Choroid plexus epithelial cell (primary cell): ENCODE measurements at regions not wholly inside any gene's neighbourhood (a gene's known extent, or its start where the extent isn't known, plus 50 kb on each side); places are given as distances from the start of the nearest gene placed in this dataset.
A peak's percentile ranks its signal among the peaks of the same experiment; 100 is the strongest.
"Not testable (repeated sequence)": the region's sequence is repeated elsewhere in the genome, so short reads cannot be mapped to it uniquely, and the experiment has no call there.

Source experiments
- DNase-seq: peaks from one replicate; pipeline ENCODE4 v3.0.0-alpha.2; 2010; ENCODE audit warnings: low read depth
- H3K4me3 ChIP-seq: 2 replicates; pipeline ENCODE4 v1.5.1; 2011; ENCODE audit warnings: low read depth, mild to moderate bottlenecking, control low read depth, low read length, moderate library complexity
- TF ChIP-seq, protein P1 (sequence below): conservative IDR thresholded peaks from 2 replicates; pipeline ENCODE4 v1.5.1; 2011; ENCODE audit warnings: low read depth, mild to moderate bottlenecking, control low read depth, inconsistent platforms, low read length, moderate library complexity

- TF ChIP-seq, protein P1, sequence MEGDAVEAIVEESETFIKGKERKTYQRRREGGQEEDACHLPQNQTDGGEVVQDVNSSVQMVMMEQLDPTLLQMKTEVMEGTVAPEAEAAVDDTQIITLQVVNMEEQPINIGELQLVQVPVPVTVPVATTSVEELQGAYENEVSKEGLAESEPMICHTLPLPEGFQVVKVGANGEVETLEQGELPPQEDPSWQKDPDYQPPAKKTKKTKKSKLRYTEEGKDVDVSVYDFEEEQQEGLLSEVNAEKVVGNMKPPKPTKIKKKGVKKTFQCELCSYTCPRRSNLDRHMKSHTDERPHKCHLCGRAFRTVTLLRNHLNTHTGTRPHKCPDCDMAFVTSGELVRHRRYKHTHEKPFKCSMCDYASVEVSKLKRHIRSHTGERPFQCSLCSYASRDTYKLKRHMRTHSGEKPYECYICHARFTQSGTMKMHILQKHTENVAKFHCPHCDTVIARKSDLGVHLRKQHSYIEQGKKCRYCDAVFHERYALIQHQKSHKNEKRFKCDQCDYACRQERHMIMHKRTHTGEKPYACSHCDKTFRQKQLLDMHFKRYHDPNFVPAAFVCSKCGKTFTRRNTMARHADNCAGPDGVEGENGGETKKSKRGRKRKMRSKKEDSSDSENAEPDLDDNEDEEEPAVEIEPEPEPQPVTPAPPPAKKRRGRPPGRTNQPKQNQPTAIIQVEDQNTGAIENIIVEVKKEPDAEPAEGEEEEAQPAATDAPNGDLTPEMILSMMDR: no peak
- no peak for DNase-seq
- H3K4me3 ChIP-seq: no peak overlapping the region
Observed at GRCh38 chr1:242966892-242967291, 288.2 kb downstream of the CEP170 start.

- DNase-seq, H3K4me3 ChIP-seq: not testable (repeated sequence)
Observed at GRCh38 chr1:242959397-242959796, 295.7 kb downstream of the CEP170 start.

DNA sequence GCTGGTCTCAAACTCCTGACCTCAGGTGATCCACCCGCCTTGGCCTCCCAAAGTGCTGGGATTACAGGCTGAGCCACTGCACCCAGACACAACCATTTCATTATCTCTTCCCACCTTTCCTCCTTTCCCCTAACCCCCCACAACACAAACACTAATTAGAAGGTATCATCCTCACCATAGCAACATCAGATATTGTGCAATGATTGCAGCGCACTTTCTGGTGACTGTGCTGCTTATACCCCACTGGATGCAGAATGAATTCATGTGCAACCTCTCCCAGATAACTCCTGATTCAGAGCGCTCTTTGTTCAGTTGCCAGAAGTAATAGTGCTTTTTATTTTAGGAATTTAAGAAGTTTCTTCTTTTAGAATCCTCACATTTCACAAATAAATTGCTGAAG, 300.1 kb downstream of the CEP170 start:
- H3K4me3 ChIP-seq, DNase-seq: not testable (repeated sequence)

DNA sequence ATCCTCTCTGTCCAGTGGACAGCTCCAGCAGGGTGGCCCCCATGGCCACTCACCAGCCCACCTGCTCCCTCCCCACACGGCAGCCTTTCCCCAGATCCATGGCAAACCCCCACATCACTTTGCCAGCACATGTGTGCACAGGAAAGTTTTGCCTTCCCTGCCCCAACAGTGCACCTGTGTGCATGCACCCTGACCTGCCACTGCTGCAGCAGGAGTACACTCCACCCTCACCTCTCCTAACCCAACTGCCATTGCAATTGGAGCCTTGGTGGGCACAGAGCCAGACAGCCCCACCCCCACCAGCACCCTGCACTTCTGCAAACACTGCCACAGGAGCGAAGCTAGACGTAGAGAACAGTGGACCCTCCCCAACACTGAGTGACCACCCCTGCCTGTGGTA, 308.9 kb downstream of the CEP170 start:
- DNase-seq: no peak
- TF ChIP-seq, protein P1: no peak
- no peak overlapping the region for H3K4me3 ChIP-seq

DNA sequence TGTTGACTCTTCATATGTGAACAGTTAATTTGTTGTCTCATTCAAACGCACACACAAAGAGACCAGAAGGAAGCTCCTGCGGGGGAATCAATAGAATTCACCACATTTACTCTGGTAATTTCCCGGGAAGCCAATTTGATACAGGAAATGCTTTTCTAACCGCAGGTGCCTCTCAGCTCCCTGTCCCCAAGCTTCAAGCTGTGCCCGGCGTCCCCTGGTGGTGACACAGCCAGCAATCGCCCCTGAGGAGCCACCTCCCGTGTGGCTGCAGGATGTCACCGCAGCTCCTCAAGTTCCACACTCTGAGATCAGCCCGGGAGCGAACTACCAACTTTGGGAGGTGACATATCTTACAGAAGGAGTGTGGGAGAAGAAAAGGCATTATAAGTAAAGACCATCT, 318.4 kb downstream of the CEP170 start:
- DNase-seq, H3K4me3 ChIP-seq: not testable (repeated sequence)

GRCh38 chr1:242924717-242925116, 330.4 kb downstream of the CEP170 start:
- peak; percentile 1 for DNase-seq
- not testable (repeated sequence) for H3K4me3 ChIP-seq

GRCh38 chr1:242923603-242924002, 331.5 kb downstream of the CEP170 start:
- not testable (repeated sequence) for DNase-seq, H3K4me3 ChIP-seq

- DNase-seq, H3K4me3 ChIP-seq: not testable (repeated sequence)
Observed at GRCh38 chr1:242914729-242915128, 340.4 kb downstream of the CEP170 start.

- not testable (repeated sequence) for H3K4me3 ChIP-seq, DNase-seq
Observed at GRCh38 chr1:242912855-242913254, 342.2 kb downstream of the CEP170 start.

DNA sequence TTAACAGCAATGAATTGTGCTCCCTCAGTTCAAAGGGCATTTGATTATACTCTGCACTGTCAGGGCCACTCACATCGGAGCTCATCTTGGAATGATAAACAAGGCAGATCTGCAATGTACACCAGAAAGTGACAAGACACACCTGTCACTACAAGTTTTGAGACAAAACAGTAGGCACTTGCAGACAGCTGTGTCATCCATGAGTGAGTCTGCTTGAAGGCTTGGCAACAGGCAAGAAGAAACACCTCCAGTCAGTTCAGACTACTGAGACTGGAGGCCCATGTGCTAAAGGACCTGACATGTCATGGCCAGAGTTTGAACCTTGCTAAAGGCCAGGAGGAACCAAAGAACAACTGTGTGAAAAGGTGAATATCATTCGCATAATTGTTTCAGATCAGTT, 354.5 kb downstream of the CEP170 start:
- H3K4me3 ChIP-seq, DNase-seq: not testable (repeated sequence)

DNA sequence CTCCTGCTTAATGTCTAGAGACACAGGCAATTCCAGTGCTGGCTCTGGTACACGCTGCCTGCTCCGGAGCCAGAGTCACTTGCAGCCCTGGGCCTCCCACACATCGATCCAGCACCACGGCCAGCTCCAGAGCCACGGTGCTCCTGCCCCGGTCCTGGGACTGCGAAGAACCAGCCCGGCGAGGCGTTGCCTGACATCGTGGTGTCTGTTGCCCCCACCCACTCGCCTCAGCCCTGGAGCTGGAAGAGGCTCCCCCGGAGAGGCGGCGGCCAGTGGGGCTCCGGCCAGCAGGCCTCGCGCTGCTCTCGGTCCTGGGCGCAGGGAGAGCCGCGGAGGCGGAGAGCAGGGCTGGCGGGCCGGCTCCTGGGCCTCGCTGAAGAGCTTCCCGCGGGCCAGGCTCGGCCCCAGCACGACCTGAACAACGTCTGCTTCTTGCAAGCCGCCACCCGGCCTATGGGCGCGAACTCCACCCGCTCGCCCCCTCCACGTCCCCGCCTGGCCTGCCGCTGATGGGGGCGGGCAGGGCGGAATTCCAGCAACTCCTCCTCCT, 364.8 kb downstream of the CEP170 start:
- no peak overlapping the region for H3K4me3 ChIP-seq
- TF ChIP-seq, protein P1: no peak
- DNase-seq: peak; percentile 0

DNA sequence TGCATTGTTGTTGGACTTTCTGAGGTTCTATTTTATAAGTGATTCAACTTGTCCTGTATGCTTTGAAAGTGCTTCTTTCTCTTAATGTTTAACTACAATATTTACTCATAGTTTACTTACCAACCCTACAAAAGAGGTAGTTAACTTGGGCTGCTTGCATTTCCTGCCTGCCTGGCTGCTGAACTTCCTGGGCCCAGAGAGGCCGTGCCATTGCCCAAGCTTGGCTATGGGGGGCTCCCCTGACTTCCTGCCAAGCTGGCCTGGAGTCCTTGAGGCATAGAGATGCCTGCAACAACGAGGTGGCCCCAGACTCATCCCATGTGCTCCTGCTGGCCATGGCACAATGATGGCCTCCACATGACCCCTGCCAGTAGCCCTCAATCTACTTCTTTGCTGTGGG, 361.6 kb upstream of the PLD5 start:
- DNase-seq: no peak
- TF ChIP-seq, protein P1: no peak
- H3K4me3 ChIP-seq: no peak overlapping the region

- H3K4me3 ChIP-seq: not testable (repeated sequence)
Observed at GRCh38 chr1:242880022-242880421, 355.5 kb upstream of the PLD5 start.

More at GRCh38 chr1:242880022-242880421, 355.5 kb upstream of the PLD5 start:
- DNase-seq: not testable (repeated sequence)
